Brain microvascular endothelial cell (primary cell): ENCODE measurements at regions not wholly inside any gene's neighbourhood (a gene's known extent, or its start where the extent isn't known, plus 50 kb on each side); places are given as distances from the start of the nearest gene placed in this dataset.
"Not testable (repeated sequence)": the region's sequence is repeated elsewhere in the genome, so short reads cannot be mapped to it uniquely, and the experiment has no call there.

Source experiments
- DNase-seq: peaks from one replicate; pipeline ENCODE4 v3.0.0-alpha.2; 2020
- H3K27ac ChIP-seq: fragments of 250-450 bp; sonication (Bioruptor Pico); 2 replicates; pipeline ENCODE4 v1.5.1; 2020; ENCODE audit warnings: mild to moderate bottlenecking, moderate library complexity
- H3K27me3 ChIP-seq: fragments of 250-450 bp; sonication (Bioruptor Pico); replicated peaks from 2 replicates; pipeline ENCODE4 v1.5.1; 2020; ENCODE audit warnings: mild to moderate bottlenecking
- H3K36me3 ChIP-seq: fragments of 250-450 bp; sonication (Bioruptor Pico); replicated peaks from 2 replicates; pipeline ENCODE4 v1.5.1; 2020; ENCODE audit warnings: mild to moderate bottlenecking
- H3K4me3 ChIP-seq: 2 replicates; pipeline ENCODE4 v1.5.1; 2011; ENCODE audit warnings: low read depth, mild to moderate bottlenecking, control low read depth, low read length, moderate library complexity
- in situ Hi-C: cut with HindIII; loops from 2 replicates; pipeline ENCODE4 v1.10.0; 2017; ENCODE audit warnings: low sequenced_read_pairs, low pct_ligation_motif_present
- TF ChIP-seq, protein P1 (sequence below): IDR thresholded peaks from 2 replicates; pipeline ENCODE4 v1.5.1; 2011; ENCODE audit warnings: low read depth, mild to moderate bottlenecking, moderate library complexity, low read length, control low read depth, inconsistent platforms; ENCODE audit errors: missing control alignments

DNA sequence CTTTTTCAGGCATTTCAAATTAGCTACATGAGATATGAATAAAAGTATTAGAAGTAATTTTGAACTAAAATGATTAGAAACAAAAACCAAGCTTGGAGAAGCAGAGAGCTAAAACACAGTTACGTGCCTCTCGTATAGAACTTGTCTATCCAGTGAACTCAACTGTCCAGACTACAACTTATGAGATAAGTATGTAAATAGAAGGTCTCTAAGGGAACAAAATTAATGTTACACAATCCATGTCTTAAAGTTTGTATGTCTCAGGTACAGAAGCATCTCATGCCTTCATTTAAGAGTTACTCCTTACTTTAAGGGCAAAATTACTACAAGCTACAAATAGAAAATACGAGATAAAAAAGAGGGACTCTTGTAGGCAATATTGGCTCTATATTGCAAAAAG lies 316.8 kb downstream of the CETN3 start:
- Histone ChIP-seq H3K27me3 (no peaks in the 10 kb centered on the region), H3K36me3 (no peaks in the 10 kb centered on the region), H3K4me3 (no peak overlapping the region), H3K27ac (no peak overlapping the region)
- TF ChIP-seq, protein P1, sequence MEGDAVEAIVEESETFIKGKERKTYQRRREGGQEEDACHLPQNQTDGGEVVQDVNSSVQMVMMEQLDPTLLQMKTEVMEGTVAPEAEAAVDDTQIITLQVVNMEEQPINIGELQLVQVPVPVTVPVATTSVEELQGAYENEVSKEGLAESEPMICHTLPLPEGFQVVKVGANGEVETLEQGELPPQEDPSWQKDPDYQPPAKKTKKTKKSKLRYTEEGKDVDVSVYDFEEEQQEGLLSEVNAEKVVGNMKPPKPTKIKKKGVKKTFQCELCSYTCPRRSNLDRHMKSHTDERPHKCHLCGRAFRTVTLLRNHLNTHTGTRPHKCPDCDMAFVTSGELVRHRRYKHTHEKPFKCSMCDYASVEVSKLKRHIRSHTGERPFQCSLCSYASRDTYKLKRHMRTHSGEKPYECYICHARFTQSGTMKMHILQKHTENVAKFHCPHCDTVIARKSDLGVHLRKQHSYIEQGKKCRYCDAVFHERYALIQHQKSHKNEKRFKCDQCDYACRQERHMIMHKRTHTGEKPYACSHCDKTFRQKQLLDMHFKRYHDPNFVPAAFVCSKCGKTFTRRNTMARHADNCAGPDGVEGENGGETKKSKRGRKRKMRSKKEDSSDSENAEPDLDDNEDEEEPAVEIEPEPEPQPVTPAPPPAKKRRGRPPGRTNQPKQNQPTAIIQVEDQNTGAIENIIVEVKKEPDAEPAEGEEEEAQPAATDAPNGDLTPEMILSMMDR, result no peak
- in situ Hi-C loops, result no loop called here
- DNase-seq, result no peak

DNA sequence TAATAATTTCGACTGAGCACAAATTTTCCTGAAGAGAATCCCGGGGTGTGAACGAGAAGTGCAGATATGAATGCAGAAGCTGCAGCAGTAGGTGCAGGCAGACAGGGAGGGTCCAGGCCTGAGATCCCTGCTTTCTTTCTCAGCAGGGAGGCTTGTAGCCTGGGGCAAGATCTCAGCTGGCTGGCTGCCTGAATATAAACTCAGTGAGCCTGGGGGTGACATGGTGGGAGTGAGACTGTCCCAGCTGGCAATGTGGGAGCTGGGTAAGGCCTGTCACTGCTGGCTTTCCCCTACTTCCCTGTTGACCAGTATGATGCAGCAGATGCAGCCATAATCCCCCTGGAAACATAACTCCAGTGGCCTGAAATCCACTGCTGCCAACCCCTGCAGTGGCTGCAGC lies 325.2 kb downstream of the CETN3 start:
- no peaks in the 10 kb centered on the region for H3K36me3 ChIP-seq
- TF ChIP-seq, protein P1, result no peak
- DNase-seq, result no peak

DNA sequence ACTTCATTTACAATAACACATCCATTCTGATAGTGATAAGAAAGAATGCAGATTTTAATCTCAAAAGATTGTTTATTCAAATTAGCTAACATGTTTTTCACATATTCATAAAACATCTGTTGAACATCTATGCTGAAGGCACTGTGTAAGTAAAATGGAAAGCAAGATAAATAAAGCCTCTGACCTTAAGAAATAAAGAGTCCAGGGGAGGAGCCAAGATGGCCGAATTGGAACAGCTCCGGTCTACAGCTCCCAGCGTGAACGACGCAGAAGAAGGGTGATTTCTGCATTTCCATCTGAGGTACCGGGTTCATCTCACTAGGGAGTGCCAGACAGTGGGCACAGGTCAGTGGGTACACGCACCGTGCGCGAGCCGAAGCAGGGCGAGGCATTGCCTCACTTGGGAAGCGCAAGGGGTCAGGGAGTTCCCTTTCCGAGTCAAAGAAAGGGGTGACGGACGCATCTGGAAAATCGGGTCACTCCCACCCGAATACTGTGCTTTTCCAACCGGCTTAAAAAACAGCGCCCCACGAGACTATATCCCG lies 336.5 kb downstream of the CETN3 start:
- DNase-seq, in situ Hi-C loops: not testable (repeated sequence)

More for the DNA sequence above, 325.2 kb downstream of the CETN3 start:
- no peak overlapping the region for H3K27ac ChIP-seq
- H3K27me3 ChIP-seq, result no peaks in the 10 kb centered on the region
- in situ Hi-C loops, result no loop called here
- H3K4me3 ChIP-seq, result no peak overlapping the region

DNA sequence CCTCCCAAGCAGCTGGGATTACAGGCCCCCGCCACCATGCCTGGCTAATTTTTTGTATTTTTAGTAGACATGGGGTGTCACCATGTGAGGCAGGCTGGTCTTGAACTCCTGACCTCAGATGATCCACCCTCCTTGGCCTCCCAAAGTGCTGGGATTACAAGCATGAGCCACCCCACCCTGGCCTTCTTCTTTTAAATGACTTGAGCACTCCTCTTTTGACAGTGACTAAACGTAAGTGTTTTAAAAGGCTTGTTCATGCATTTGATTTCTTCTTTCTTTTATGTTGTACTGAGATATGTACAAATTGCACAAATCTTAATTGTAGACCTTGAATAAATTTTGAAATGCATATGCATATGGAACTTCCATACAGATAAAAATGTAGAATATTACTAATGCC lies 337.9 kb downstream of the CETN3 start:
- Histone ChIP-seq H3K27me3 (no peaks in the 10 kb centered on the region), H3K4me3 (no peak overlapping the region), H3K36me3 (no peaks in the 10 kb centered on the region), H3K27ac (no peak overlapping the region)
- no peak for DNase-seq
- in situ Hi-C loops, result no loop called here
- TF ChIP-seq, protein P1, result no peak

More for the DNA sequence above, 336.5 kb downstream of the CETN3 start:
- H3K27ac ChIP-seq, H3K36me3 ChIP-seq, H3K27me3 ChIP-seq, H3K4me3 ChIP-seq: not testable (repeated sequence)

DNA sequence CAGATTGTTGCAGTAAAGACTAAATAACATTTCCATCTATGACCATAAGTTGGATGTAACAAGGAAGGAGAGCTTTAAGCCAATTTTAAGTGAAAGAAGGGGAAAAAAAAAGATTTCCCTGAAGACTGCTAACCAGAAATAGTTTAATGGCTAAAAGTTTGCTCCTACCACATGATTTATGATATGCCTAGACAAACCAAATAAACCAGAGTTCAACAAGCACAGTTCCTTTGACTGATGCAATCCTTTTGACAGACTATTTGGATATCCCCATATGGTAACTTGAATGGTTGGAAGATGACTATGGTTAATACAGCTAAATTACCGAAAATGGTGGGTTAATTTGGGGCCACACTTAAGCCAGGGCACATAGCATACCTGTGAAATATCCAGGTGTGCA lies 338.5 kb downstream of the CETN3 start:
- Histone ChIP-seq H3K27ac (no peak overlapping the region), H3K4me3 (no peak overlapping the region), H3K36me3 (no peaks in the 10 kb centered on the region), H3K27me3 (no peaks in the 10 kb centered on the region)
- TF ChIP-seq, protein P1, result no peak
- no peak for DNase-seq
- in situ Hi-C loops, result no loop called here

DNA sequence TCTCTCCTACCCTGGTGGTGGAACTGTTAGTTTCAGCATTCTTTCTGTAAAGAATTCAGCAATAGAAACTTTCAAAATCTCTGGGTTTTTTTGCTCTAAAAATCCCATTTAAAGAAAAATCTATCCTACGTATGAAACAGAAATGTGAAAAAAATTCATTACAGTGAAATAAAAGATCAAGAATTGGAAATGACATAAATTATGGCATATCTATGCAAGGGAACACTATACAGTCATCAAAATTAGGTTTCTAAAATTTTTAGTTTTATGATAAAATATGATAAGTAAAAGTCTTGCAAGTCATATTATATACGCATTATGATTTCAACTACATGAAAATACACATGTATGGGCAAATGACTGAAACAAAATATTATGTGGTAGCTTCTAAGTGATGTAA lies 342.6 kb downstream of the CETN3 start:
- TF ChIP-seq, protein P1, result no peak
- in situ Hi-C loops, result no loop called here
- H3K36me3 ChIP-seq, result no peaks in the 10 kb centered on the region

More for the DNA sequence above, 342.6 kb downstream of the CETN3 start:
- Histone ChIP-seq H3K4me3 (no peak overlapping the region), H3K27me3 (no peaks in the 10 kb centered on the region), H3K27ac (no peak overlapping the region)
- no peak for DNase-seq
